ENCODE measurements at regions not wholly inside any gene's neighbourhood (a gene's known extent, or its start where the extent isn't known, plus 50 kb on each side); places are given as distances from the start of the nearest gene placed in this dataset.

GRCh38 chr11:92917927-92918326 is 51.5 kb upstream of the MTNR1B start:
- Histone ChIP-seq H3K9me2 (replicated peaks; ENCODE audit: insufficient read depth, low read length) (no peaks in the 10 kb centered on the region), H3K79me2 (ENCODE audit: insufficient read depth, low read length) (no peaks in the 10 kb centered on the region), H3K9me3 (ENCODE audit: insufficient read depth, low read length) (no peaks in the 10 kb centered on the region), H3F3A (ENCODE audit: insufficient read depth) (no peaks in the 10 kb centered on the region), H2AFZ (ENCODE audit: low read depth, low read length, severe bottlenecking) (no peak overlapping the region), H4K20me1 (ENCODE audit: low read depth, low read length) (no peaks in the 10 kb centered on the region), H3K36me3 (ENCODE audit: low read length) (no peaks in the 10 kb centered on the region), H3K4me3 (ENCODE audit: insufficient read depth, low read length, poor library complexity, severe bottlenecking) (no peak overlapping the region), H3K27me3 (ENCODE audit: low read length) (no peaks in the 10 kb centered on the region), H3K9ac (ENCODE audit: low read length) (no peak overlapping the region), H3K27ac (ENCODE audit: low read depth, low read length) (no peak overlapping the region), H3K4me2 (ENCODE audit: low read depth, low read length, poor library complexity, severe bottlenecking) (no peak overlapping the region)
- TF ChIP-seq EZH2phosphoT487 (conservative IDR thresholded peaks at IDR 0.05; ENCODE audit: low read length), result no peak
- TF ChIP-seq CTCF (IDR thresholded peaks at IDR 0.05; ENCODE audit: insufficient read depth, low read length, poor library complexity, severe bottlenecking), result no peak

- Histone ChIP-seq H3K79me2 (ENCODE audit: insufficient read depth, low read length) (no peaks in the 10 kb centered on the region), H3K4me2 (ENCODE audit: low read depth, low read length, poor library complexity, severe bottlenecking) (no peak overlapping the region), H3K4me3 (ENCODE audit: insufficient read depth, low read length, poor library complexity, severe bottlenecking) (no peak overlapping the region), H2AFZ (ENCODE audit: low read depth, low read length, severe bottlenecking) (no peak overlapping the region), H3K9me3 (ENCODE audit: insufficient read depth, low read length) (no peaks in the 10 kb centered on the region), H3K27ac (ENCODE audit: low read depth, low read length) (no peak overlapping the region), H3K9ac (ENCODE audit: low read length) (no peak overlapping the region), H3K27me3 (ENCODE audit: low read length) (no peaks in the 10 kb centered on the region), H3K9me2 (replicated peaks; ENCODE audit: insufficient read depth, low read length) (no peaks in the 10 kb centered on the region), H3F3A (ENCODE audit: insufficient read depth) (no peaks in the 10 kb centered on the region), H3K36me3 (ENCODE audit: low read length) (no peaks in the 10 kb centered on the region), H4K20me1 (ENCODE audit: low read depth, low read length) (no peaks in the 10 kb centered on the region)
- TF ChIP-seq EZH2phosphoT487 (conservative IDR thresholded peaks at IDR 0.05; ENCODE audit: low read length) (no peak), CTCF (IDR thresholded peaks at IDR 0.05; ENCODE audit: insufficient read depth, low read length, poor library complexity, severe bottlenecking) (no peak)
These were observed 50.4 kb upstream of the MTNR1B start for GRCh38 chr11:92919048-92919447.

Data from SU-DHL-6 (cell line).